ENCODE measurements at regions not wholly inside any gene's neighbourhood (a gene's known extent, or its start where the extent isn't known, plus 50 kb on each side); places are given as distances from the start of the nearest gene placed in this dataset.

GRCh38 chr20:53850319-53850718, 220.1 kb downstream of the BCAS1 start:
- no peak for DNase-seq
- 76 to 92% (median 82%) methylated on average over 3 of the region's 3 CpGs for WGBS, 4 donors
- TF ChIP-seq POLR2A (IDR thresholded peaks at IDR 0.05) (no peak), CTCF (IDR thresholded peaks at IDR 0.05) (no peak)
- Histone ChIP-seq H3K4me3 (no peak overlapping the region), H3K36me3 (replicated peaks in 1 of 2) (no peaks in the 10 kb centered on the region), H3K4me1 (replicated peaks in 1 of 2) (no peaks in the 10 kb centered on the region), H3K9me3 (replicated peaks in 1 of 3) (no peaks in the 10 kb centered on the region), H3K27me3 (no peaks in the 10 kb centered on the region), H3K27ac (no peak overlapping the region)
- intact Hi-C loops (cut with DNase I) = no loop called here

GRCh38 chr20:53849471-53850059, 220.8 kb downstream of the BCAS1 start:
- 80 to 93% (median 83%) methylated on average over 12 of the region's 12 CpGs for WGBS, 4 donors
- no peaks in the 10 kb centered on the region for H3K27me3 ChIP-seq
- no peaks in the 10 kb centered on the region for H3K4me1 ChIP-seq (replicated peaks in 1 of 2)
- no peak overlapping the region for H3K27ac ChIP-seq
- intact Hi-C loops (cut with DNase I) = no loop called here
- no peak for DNase-seq
- no peaks in the 10 kb centered on the region for H3K36me3 ChIP-seq (replicated peaks in 1 of 2)
- H3K4me3 ChIP-seq = no peak overlapping the region
- TF ChIP-seq POLR2A (IDR thresholded peaks at IDR 0.05) = no peak
- TF ChIP-seq CTCF (IDR thresholded peaks at IDR 0.05) = no peak
- H3K9me3 ChIP-seq (replicated peaks in 1 of 3) = no peaks in the 10 kb centered on the region

GRCh38 chr20:53848304-53848703, 222.1 kb downstream of the BCAS1 start:
- 85 to 88% (median 87%) methylated on average over 4 of the region's 4 CpGs for WGBS, 4 donors
- H3K27me3 ChIP-seq = no peaks in the 10 kb centered on the region
- TF ChIP-seq CTCF (IDR thresholded peaks at IDR 0.05) (no peak), POLR2A (IDR thresholded peaks at IDR 0.05) (no peak)
- H3K36me3 ChIP-seq (replicated peaks in 1 of 2) = no peaks in the 10 kb centered on the region
- intact Hi-C loops (cut with DNase I) = no loop called here
- H3K9me3 ChIP-seq (replicated peaks in 1 of 3) = no peaks in the 10 kb centered on the region
- no peaks in the 10 kb centered on the region for H3K4me1 ChIP-seq (replicated peaks in 1 of 2)
- DNase-seq = no peak
- H3K27ac ChIP-seq = no peak overlapping the region
- no peak overlapping the region for H3K4me3 ChIP-seq

GRCh38 chr20:53847837-53848170, 222.6 kb downstream of the BCAS1 start:
- DNase-seq = peak in 1 of 7 donors; percentile 42
- intact Hi-C loops (cut with DNase I) = no loop called here
- Histone ChIP-seq H3K27me3 (no peaks in the 10 kb centered on the region), H3K4me1 (replicated peaks in 1 of 2) (no peaks in the 10 kb centered on the region), H3K36me3 (replicated peaks in 1 of 2) (no peaks in the 10 kb centered on the region), H3K9me3 (replicated peaks in 1 of 3) (no peaks in the 10 kb centered on the region), H3K4me3 (no peak overlapping the region), H3K27ac (no peak overlapping the region)
- TF ChIP-seq POLR2A (IDR thresholded peaks at IDR 0.05) = no peak
- WGBS, 4 donors = 72 to 85% (median 79%) methylated on average over 2 of the region's 2 CpGs

- Histone ChIP-seq H3K27me3 (no peaks in the 10 kb centered on the region), H3K4me3 (no peak overlapping the region), H3K9me3 (replicated peaks in 1 of 3) (no peaks in the 10 kb centered on the region), H3K4me1 (replicated peaks in 1 of 2) (no peaks in the 10 kb centered on the region), H3K36me3 (replicated peaks in 1 of 2) (no peaks in the 10 kb centered on the region), H3K27ac (no peak overlapping the region)
- TF ChIP-seq CTCF (IDR thresholded peaks at IDR 0.05) (no peak), POLR2A (IDR thresholded peaks at IDR 0.05) (no peak)
- peak in 2 of 7 donors; percentile 10 to 45 for DNase-seq
- intact Hi-C loops (cut with DNase I) = no loop called here
- WGBS, 4 donors = 65 to 72% (median 67%) methylated on average over 8 of the region's 8 CpGs
Observed at GRCh38 chr20:53847139-53847836, 223.1 kb downstream of the BCAS1 start.

All from adrenal gland (tissue), 9 donors.